ENCODE measurements at regions not wholly inside any gene's neighbourhood (a gene's known extent, or its start where the extent isn't known, plus 50 kb on each side); places are given as distances from the start of the nearest gene placed in this dataset.

- no peaks in the 10 kb centered on the region for H3K27me3 ChIP-seq (ENCODE audit: insufficient read depth, low read length)
- no peak overlapping the region for H3K4me3 ChIP-seq (ENCODE audit: low read length)
- no peaks in the 10 kb centered on the region for H3K36me3 ChIP-seq (ENCODE audit: insufficient read depth, low read length)
- no peak overlapping the region for H2AFZ ChIP-seq (ENCODE audit: low read depth, low read length)
- no peaks in the 10 kb centered on the region for H3K9me3 ChIP-seq (ENCODE audit: low read length)
- no peaks in the 10 kb centered on the region for H3K4me1 ChIP-seq (ENCODE audit: insufficient read depth, low read length)
Measured at GRCh38 chr2:136534811-136535210, 230.5 kb upstream of the THSD7B start.

GRCh38 chr2:136532171-136532570 lies 233.2 kb upstream of the THSD7B start:
- no peaks in the 10 kb centered on the region for H3K9me3 ChIP-seq (ENCODE audit: low read length)
- no peak overlapping the region for H3K4me3 ChIP-seq (ENCODE audit: low read length)
- no peaks in the 10 kb centered on the region for H3K4me1 ChIP-seq (ENCODE audit: insufficient read depth, low read length)
- no peaks in the 10 kb centered on the region for H3K36me3 ChIP-seq (ENCODE audit: insufficient read depth, low read length)
- H2AFZ ChIP-seq (ENCODE audit: low read depth, low read length) = no peak overlapping the region
- no peaks in the 10 kb centered on the region for H3K27me3 ChIP-seq (ENCODE audit: insufficient read depth, low read length)

GRCh38 chr2:136531731-136532130 lies 233.6 kb upstream of the THSD7B start:
- Histone ChIP-seq H3K27me3 (ENCODE audit: insufficient read depth, low read length) (no peaks in the 10 kb centered on the region), H3K36me3 (ENCODE audit: insufficient read depth, low read length) (no peaks in the 10 kb centered on the region), H3K4me1 (ENCODE audit: insufficient read depth, low read length) (no peaks in the 10 kb centered on the region), H3K9me3 (ENCODE audit: low read length) (no peaks in the 10 kb centered on the region), H2AFZ (ENCODE audit: low read depth, low read length) (no peak overlapping the region), H3K4me3 (ENCODE audit: low read length) (no peak overlapping the region)

GRCh38 chr2:136530146-136530545 lies 235.2 kb upstream of the THSD7B start:
- Histone ChIP-seq H3K9me3 (ENCODE audit: low read length) (no peaks in the 10 kb centered on the region), H3K27me3 (ENCODE audit: insufficient read depth, low read length) (no peaks in the 10 kb centered on the region)

GRCh38 chr2:136527560-136527959 lies 237.8 kb upstream of the THSD7B start:
- Histone ChIP-seq H3K9me3 (ENCODE audit: low read length) (no peaks in the 10 kb centered on the region), H3K27me3 (ENCODE audit: insufficient read depth, low read length) (no peaks in the 10 kb centered on the region), H3K4me3 (ENCODE audit: low read length) (no peak overlapping the region), H3K36me3 (ENCODE audit: insufficient read depth, low read length) (no peaks in the 10 kb centered on the region), H3K4me1 (ENCODE audit: insufficient read depth, low read length) (no peaks in the 10 kb centered on the region), H2AFZ (ENCODE audit: low read depth, low read length) (no peak overlapping the region)

More at GRCh38 chr2:136530146-136530545, 235.2 kb upstream of the THSD7B start:
- no peak overlapping the region for H3K4me3 ChIP-seq (ENCODE audit: low read length)
- H3K4me1 ChIP-seq (ENCODE audit: insufficient read depth, low read length) = no peaks in the 10 kb centered on the region
- H3K36me3 ChIP-seq (ENCODE audit: insufficient read depth, low read length) = no peaks in the 10 kb centered on the region
- H2AFZ ChIP-seq (ENCODE audit: low read depth, low read length) = no peak overlapping the region

- H3K4me1 ChIP-seq (ENCODE audit: insufficient read depth, low read length) = no peaks in the 10 kb centered on the region
- H2AFZ ChIP-seq (ENCODE audit: low read depth, low read length) = no peak overlapping the region
Measured at GRCh38 chr2:136522724-136523123, 242.6 kb upstream of the THSD7B start.

GRCh38 chr2:136517716-136518115 lies 247.6 kb upstream of the THSD7B start:
- Histone ChIP-seq H3K27me3 (ENCODE audit: insufficient read depth, low read length) (no peaks in the 10 kb centered on the region), H2AFZ (ENCODE audit: low read depth, low read length) (no peak overlapping the region), H3K9me3 (ENCODE audit: low read length) (no peaks in the 10 kb centered on the region), H3K4me1 (ENCODE audit: insufficient read depth, low read length) (no peaks in the 10 kb centered on the region), H3K36me3 (ENCODE audit: insufficient read depth, low read length) (no peaks in the 10 kb centered on the region), H3K4me3 (ENCODE audit: low read length) (no peak overlapping the region)

More at GRCh38 chr2:136522724-136523123, 242.6 kb upstream of the THSD7B start:
- H3K4me3 ChIP-seq (ENCODE audit: low read length) = no peak overlapping the region
- no peaks in the 10 kb centered on the region for H3K9me3 ChIP-seq (ENCODE audit: low read length)
- no peaks in the 10 kb centered on the region for H3K36me3 ChIP-seq (ENCODE audit: insufficient read depth, low read length)
- no peaks in the 10 kb centered on the region for H3K27me3 ChIP-seq (ENCODE audit: insufficient read depth, low read length)

- Histone ChIP-seq H3K4me1 (ENCODE audit: insufficient read depth, low read length) (no peaks in the 10 kb centered on the region), H3K4me3 (ENCODE audit: low read length) (no peak overlapping the region), H3K27me3 (ENCODE audit: insufficient read depth, low read length) (no peaks in the 10 kb centered on the region), H3K36me3 (ENCODE audit: insufficient read depth, low read length) (no peaks in the 10 kb centered on the region), H3K9me3 (ENCODE audit: low read length) (no peaks in the 10 kb centered on the region), H2AFZ (ENCODE audit: low read depth, low read length) (no peak overlapping the region)
Measured at GRCh38 chr2:136510244-136510643, 255.1 kb upstream of the THSD7B start.

GRCh38 chr2:136505462-136505861 lies 259.9 kb upstream of the THSD7B start:
- Histone ChIP-seq H2AFZ (ENCODE audit: low read depth, low read length) (no peak overlapping the region), H3K36me3 (ENCODE audit: insufficient read depth, low read length) (no peaks in the 10 kb centered on the region), H3K27me3 (ENCODE audit: insufficient read depth, low read length) (no peaks in the 10 kb centered on the region), H3K9me3 (ENCODE audit: low read length) (no peaks in the 10 kb centered on the region), H3K4me1 (ENCODE audit: insufficient read depth, low read length) (no peaks in the 10 kb centered on the region), H3K4me3 (ENCODE audit: low read length) (no peak overlapping the region)

GRCh38 chr2:136502660-136503059 lies 262.7 kb upstream of the THSD7B start:
- Histone ChIP-seq H3K4me1 (ENCODE audit: insufficient read depth, low read length) (no peaks in the 10 kb centered on the region), H3K9me3 (ENCODE audit: low read length) (no peaks in the 10 kb centered on the region), H3K27me3 (ENCODE audit: insufficient read depth, low read length) (no peaks in the 10 kb centered on the region), H3K4me3 (ENCODE audit: low read length) (no peak overlapping the region), H3K36me3 (ENCODE audit: insufficient read depth, low read length) (no peaks in the 10 kb centered on the region), H2AFZ (ENCODE audit: low read depth, low read length) (no peak overlapping the region)

GRCh38 chr2:136497709-136498108 lies 267.6 kb upstream of the THSD7B start:
- H3K9me3 ChIP-seq (ENCODE audit: low read length) = no peaks in the 10 kb centered on the region
- no peaks in the 10 kb centered on the region for H3K4me1 ChIP-seq (ENCODE audit: insufficient read depth, low read length)
- no peak overlapping the region for H2AFZ ChIP-seq (ENCODE audit: low read depth, low read length)
- H3K27me3 ChIP-seq (ENCODE audit: insufficient read depth, low read length) = no peaks in the 10 kb centered on the region
- no peaks in the 10 kb centered on the region for H3K36me3 ChIP-seq (ENCODE audit: insufficient read depth, low read length)
- H3K4me3 ChIP-seq (ENCODE audit: low read length) = no peak overlapping the region

- Histone ChIP-seq H3K36me3 (ENCODE audit: insufficient read depth, low read length) (no peaks in the 10 kb centered on the region), H3K27me3 (ENCODE audit: insufficient read depth, low read length) (no peaks in the 10 kb centered on the region), H3K4me3 (ENCODE audit: low read length) (no peak overlapping the region), H2AFZ (ENCODE audit: low read depth, low read length) (no peak overlapping the region), H3K4me1 (ENCODE audit: insufficient read depth, low read length) (no peaks in the 10 kb centered on the region), H3K9me3 (ENCODE audit: low read length) (no peaks in the 10 kb centered on the region)
Measured at GRCh38 chr2:136496966-136497365, 268.4 kb upstream of the THSD7B start.

GRCh38 chr2:136495636-136496035 lies 269.7 kb upstream of the THSD7B start:
- H3K27me3 ChIP-seq (ENCODE audit: insufficient read depth, low read length) = no peaks in the 10 kb centered on the region
- H3K9me3 ChIP-seq (ENCODE audit: low read length) = no peaks in the 10 kb centered on the region
- H3K4me3 ChIP-seq (ENCODE audit: low read length) = no peak overlapping the region
- H3K4me1 ChIP-seq (ENCODE audit: insufficient read depth, low read length) = no peaks in the 10 kb centered on the region
- H3K36me3 ChIP-seq (ENCODE audit: insufficient read depth, low read length) = no peaks in the 10 kb centered on the region
- H2AFZ ChIP-seq (ENCODE audit: low read depth, low read length) = no peak overlapping the region

GRCh38 chr2:136492901-136493300 lies 272.4 kb upstream of the THSD7B start:
- Histone ChIP-seq H3K27me3 (ENCODE audit: insufficient read depth, low read length) (no peaks in the 10 kb centered on the region), H2AFZ (ENCODE audit: low read depth, low read length) (no peak overlapping the region), H3K36me3 (ENCODE audit: insufficient read depth, low read length) (no peaks in the 10 kb centered on the region), H3K4me3 (ENCODE audit: low read length) (no peak overlapping the region), H3K9me3 (ENCODE audit: low read length) (no peaks in the 10 kb centered on the region), H3K4me1 (ENCODE audit: insufficient read depth, low read length) (no peaks in the 10 kb centered on the region)

Data from neuron (in vitro differentiated cells).